Panc1 (cell line): ENCODE measurements at regions not wholly inside any gene's neighbourhood (a gene's known extent, or its start where the extent isn't known, plus 50 kb on each side); places are given as distances from the start of the nearest gene placed in this dataset.
"Not testable (repeated sequence)": the region's sequence is repeated elsewhere in the genome, so short reads cannot be mapped to it uniquely, and the experiment has no call there.

Source experiments
- ATAC-seq: fragments of 200-7000 bp; cut with Tn5 transposase; 2 replicates; pipeline ENCODE4 v1.9.1; 2020; ENCODE audit warnings: mild to moderate bottlenecking, moderate library complexity
- BruUV-seq: library from RNA; stranded (reverse); fragments of 400-500 nt; replicated peaks from 2 replicates; lab custom pipeline; 2021; lab: Mats Ljungman, UMichigan
- CTCF ChIA-PET: fragments of 300-600 bp; sonication (Branson Sonifier 250); formaldehyde crosslinking; loops from one replicate; lab custom pipeline; 2022; ENCODE audit warnings: antibody characterized with exemption; lab: Charles Lee
- POLR2A ChIA-PET: fragments of 300-600 bp; sonication (Branson Sonifier 250); formaldehyde crosslinking; loops from one replicate; lab custom pipeline; 2022; ENCODE audit warnings: antibody characterized with exemption; lab: Charles Lee
- DNase-seq: peaks from one replicate; pipeline ENCODE4 v3.0.0-alpha.2; 2010; ENCODE audit warnings: low read depth, low spot score
- H3K27ac ChIP-seq: 2 replicates; pipeline ENCODE4 v1.5.1; 2011; ENCODE audit warnings: mild to moderate bottlenecking, low read length, inconsistent platforms
- H3K27me3 ChIP-seq: fragments of 200-500 bp; sonication (Bioruptor generic); 2 replicates; pipeline ENCODE4 v1.6.0; 2014; ENCODE audit warnings: low read length, inconsistent platforms; ENCODE audit not compliant: control insufficient read depth, insufficient read depth
- H3K36me3 ChIP-seq: fragments of 200-500 bp; sonication (Bioruptor generic); 2 replicates; pipeline ENCODE4 v1.5.1; 2014; ENCODE audit warnings: inconsistent platforms, mild to moderate bottlenecking, low read length, moderate library complexity; ENCODE audit not compliant: control insufficient read depth, insufficient read depth
- H3K4me1 ChIP-seq: 2 replicates; pipeline ENCODE4 v1.5.1; 2011; ENCODE audit warnings: inconsistent platforms, mild to moderate bottlenecking, low read length, moderate library complexity; ENCODE audit not compliant: control insufficient read depth, insufficient read depth
- H3K4me3 ChIP-seq, 2 experiments: 2 replicates each; pipeline ENCODE4 v1.5.1; 2011 to 2012; ENCODE audit warnings: low read depth in 2 of 2, low read length in 2 of 2, mild to moderate bottlenecking in 2 of 2, inconsistent platforms in 1 of 2, moderate library complexity in 1 of 2
- H3K9me3 ChIP-seq: fragments of 200-500 bp; sonication (Bioruptor generic); 2 replicates; pipeline ENCODE4 v1.5.1; 2014; ENCODE audit warnings: low read depth, mild to moderate bottlenecking, inconsistent platforms, low read length, moderate library complexity; ENCODE audit not compliant: control insufficient read depth, insufficient read depth
- CTCF ChIP-seq: fragments of 450-650 bp; IDR thresholded peaks from 2 replicates; pipeline ENCODE4 v1.5.1; 2017; ENCODE audit warnings: mild to moderate bottlenecking
- POLR2AphosphoS5 ChIP-seq: IDR thresholded peaks from 2 replicates; pipeline ENCODE4 v1.6.1; 2012; ENCODE audit warnings: mild to moderate bottlenecking, low read depth, low read length, moderate library complexity
- REST ChIP-seq, 2 experiments: IDR thresholded peaks; 2 replicates each; pipeline ENCODE4 v1.6.1; 2011 to 2012; ENCODE audit warnings: low read depth in 2 of 2, control low read depth in 1 of 2, low read length in 1 of 2, mild to moderate bottlenecking in 1 of 2, moderate library complexity in 1 of 2; ENCODE audit not compliant: insufficient read depth in 1 of 2
- SIN3A ChIP-seq: IDR thresholded peaks from 2 replicates; pipeline ENCODE4 v1.6.1; 2012; ENCODE audit warnings: low read depth, mild to moderate bottlenecking, low read length, moderate library complexity, borderline replicate concordance; ENCODE audit not compliant: insufficient read depth
- TCF7L2 ChIP-seq: IDR thresholded peaks from 2 replicates; pipeline ENCODE4 v1.6.1; 2011; ENCODE audit warnings: mild to moderate bottlenecking, low read depth, low read length, inconsistent platforms
- in situ Hi-C: cut with HindIII; loops from 2 replicates; pipeline ENCODE4 v1.10.0; 2016; ENCODE audit warnings: low sequenced_read_pairs, low pct_unique_long_range_greater_than_20kb
- intact Hi-C: fragments of 100-400 bp; cut with micrococcal nuclease; formaldehyde crosslinking; loops from one replicate; pipeline ENCODE4 v1.10.0; 2022; ENCODE audit not compliant: unreplicated experiment

- CTCF ChIA-PET: no interaction called here
- POLR2A ChIA-PET: no interaction called here
- Histone ChIP-seq H3K4me3 (no peak overlapping the region), H3K4me1 (no peaks in the 10 kb centered on the region), H3K9me3 (no peaks in the 10 kb centered on the region), H3K27ac (no peak overlapping the region), H3K36me3 (no peaks in the 10 kb centered on the region), H3K27me3 (peaks cover 9% of the 10 kb centered on the region)
- in situ Hi-C loops (no loop called here), intact Hi-C loops (no loop called here)
- ATAC-seq (no peak), DNase-seq (no peak)
- no TSS peak for BruUV-seq
- TF ChIP-seq CTCF: no peak
- TF ChIP-seq SIN3A: no peak
- no peak for TF ChIP-seq TCF7L2
- TF ChIP-seq REST (IDR thresholded peaks at IDR 0.05; ENCODE audit: insufficient read depth in 1 of 2, low read depth in 2 of 2, low read length in 1 of 2): no peak
- TF ChIP-seq POLR2AphosphoS5: no peak
Measured at GRCh38 chr1:5603353-5604104, 388.7 kb downstream of the NPHP4 start.

- H3K27ac ChIP-seq, DNase-seq, intact Hi-C loops, CTCF ChIA-PET, H3K4me3 ChIP-seq, in situ Hi-C loops, H3K9me3 ChIP-seq, BruUV-seq, H3K27me3 ChIP-seq, H3K36me3 ChIP-seq, POLR2A ChIA-PET, H3K4me1 ChIP-seq: not testable (repeated sequence)
- ATAC-seq: peak; percentile 48; the same call in 1 of the 2 replicates
Measured at GRCh38 chr1:5602718-5603117, 389.5 kb downstream of the NPHP4 start.

GRCh38 chr1:5601516-5601915 is 390.7 kb downstream of the NPHP4 start:
- Histone ChIP-seq H3K4me3 (no peak overlapping the region), H3K27me3 (peaks cover 7% of the 10 kb centered on the region), H3K27ac (no peak overlapping the region), H3K4me1 (no peaks in the 10 kb centered on the region), H3K9me3 (no peaks in the 10 kb centered on the region), H3K36me3 (no peaks in the 10 kb centered on the region)
- no peak for TF ChIP-seq POLR2AphosphoS5
- TF ChIP-seq REST (IDR thresholded peaks at IDR 0.05; ENCODE audit: insufficient read depth in 1 of 2, low read depth in 2 of 2, low read length in 1 of 2): no peak
- TF ChIP-seq CTCF: no peak
- TF ChIP-seq TCF7L2: no peak
- TF ChIP-seq SIN3A: no peak
- intact Hi-C loops (no loop called here), in situ Hi-C loops (no loop called here)
- CTCF ChIA-PET: no interaction called here
- DNase-seq (no peak), ATAC-seq (no peak)
- POLR2A ChIA-PET: no interaction called here
- BruUV-seq: no TSS peak
